ENCODE measurements at regions not wholly inside any gene's neighbourhood (a gene's known extent, or its start where the extent isn't known, plus 50 kb on each side); places are given as distances from the start of the nearest gene placed in this dataset.

GRCh38 chr2:104698276-104698675, 155.6 kb upstream of the POU3F3 start:
- TF ChIP-seq EZH2 (IDR thresholded peaks at IDR 0.05) (no peak), POLR2AphosphoS5 (IDR thresholded peaks at IDR 0.05; ENCODE audit: borderline replicate concordance, low read depth, low read length) (no peak), FOXP2 (optimal IDR thresholded peaks at IDR 0.05; ENCODE audit: control extremely low read depth, extremely low read length, insufficient read depth) (no peak)

Measured in SK-N-MC (cell line).